PC-3 (cell line): ENCODE measurements at regions not wholly inside any gene's neighbourhood (a gene's known extent, or its start where the extent isn't known, plus 50 kb on each side); places are given as distances from the start of the nearest gene placed in this dataset.

Source experiments
- ATAC-seq: fragments of 200-7000 bp; cut with Tn5 transposase; 2 replicates; pipeline ENCODE4 v1.9.1; 2020; ENCODE audit warnings: mild to moderate bottlenecking, moderate library complexity
- BruUV-seq: library from RNA; stranded (reverse); fragments of 400-500 nt; replicated peaks from 2 replicates; lab custom pipeline; 2021; lab: Mats Ljungman, UMichigan
- CTCF ChIA-PET: fragments of 300-600 bp; sonication (Branson Sonifier 250); formaldehyde crosslinking; loops from one replicate; lab custom pipeline; 2022; ENCODE audit warnings: antibody characterized with exemption; lab: Charles Lee
- POLR2A ChIA-PET: fragments of 300-600 bp; sonication (Branson Sonifier 250); formaldehyde crosslinking; loops from one replicate; lab custom pipeline; 2022; ENCODE audit warnings: antibody characterized with exemption; ENCODE audit not compliant: unreplicated experiment; lab: Charles Lee
- DNase-seq: peaks from one replicate; pipeline ENCODE4 v3.0.0-alpha.2; 2015
- H2AFZ ChIP-seq: fragments of 300-600 bp; sonication (generic); 2 replicates; pipeline ENCODE4 v1.6.0; 2016; ENCODE audit warnings: antibody characterized with exemption, low read length
- H3F3A ChIP-seq: fragments of 300-600 bp; sonication (generic); one replicate; pipeline ENCODE4 v1.6.0; 2017; ENCODE audit warnings: antibody characterized with exemption, low read length, control low read depth, mild to moderate bottlenecking; ENCODE audit not compliant: unreplicated experiment
- H3K27ac ChIP-seq: fragments of 300-600 bp; sonication (generic); 2 replicates; pipeline ENCODE4 v1.5.1; 2016; ENCODE audit warnings: mild to moderate bottlenecking, low read length
- H3K27me3 ChIP-seq: fragments of 300-600 bp; sonication (generic); 2 replicates; pipeline ENCODE4 v1.6.1; 2016; ENCODE audit warnings: low read length, mixed read lengths
- H3K36me3 ChIP-seq: fragments of 300-600 bp; sonication (generic); 2 replicates; pipeline ENCODE4 v1.6.1; 2016; ENCODE audit warnings: low read depth, mixed run types, low read length, mixed read lengths
- H3K4me1 ChIP-seq: fragments of 300-600 bp; sonication (generic); 2 replicates; pipeline ENCODE4 v1.5.1; 2016; ENCODE audit warnings: low read length; ENCODE audit not compliant: insufficient read depth
- H3K4me2 ChIP-seq: fragments of 300-600 bp; sonication (generic); 2 replicates; pipeline ENCODE4 v1.6.0; 2016; ENCODE audit warnings: low read length
- H3K4me3 ChIP-seq: fragments of 300-600 bp; sonication (generic); 2 replicates; pipeline ENCODE4 v1.5.1; 2016; ENCODE audit warnings: mild to moderate bottlenecking, low read length, mixed read lengths
- H3K79me2 ChIP-seq: fragments of 300-600 bp; sonication (generic); 2 replicates; pipeline ENCODE4 v1.6.1; 2017; ENCODE audit warnings: low read length, mixed read lengths
- H3K9ac ChIP-seq: fragments of 300-600 bp; sonication (generic); 2 replicates; pipeline ENCODE4 v1.6.0; 2016; ENCODE audit warnings: mild to moderate bottlenecking, low read length
- H3K9me2 ChIP-seq: fragments of 300-600 bp; sonication (generic); replicated peaks from 2 replicates; pipeline ENCODE4 v1.6.1; 2016; ENCODE audit warnings: mixed run types, low read length, mixed read lengths
- H3K9me3 ChIP-seq: fragments of 300-600 bp; sonication (generic); 2 replicates; pipeline ENCODE4 v1.6.1; 2016; ENCODE audit warnings: low read length, mixed read lengths
- H4K20me1 ChIP-seq: fragments of 300-600 bp; sonication (generic); 2 replicates; pipeline ENCODE4 v1.6.1; 2016; ENCODE audit warnings: low read length, mixed read lengths
- EZH2 ChIP-seq: fragments of 300-600 bp; sonication (generic); IDR thresholded peaks from one replicate; pipeline ENCODE4 v1.6.1; 2017; ENCODE audit warnings: antibody characterized with exemption, mild to moderate bottlenecking, low read length; ENCODE audit not compliant: unreplicated experiment
- EZH2phosphoT487 ChIP-seq: fragments of 300-600 bp; sonication (generic); IDR thresholded peaks from 2 replicates; pipeline ENCODE4 v1.6.1; 2018; ENCODE audit warnings: mild to moderate bottlenecking, antibody characterized with exemption, low read length, borderline replicate concordance
- intact Hi-C: fragments of 100-400 bp; cut with micrococcal nuclease; formaldehyde crosslinking; loops from 2 replicates; pipeline ENCODE4 v1.9.0; 2023
- TF ChIP-seq, protein P1 (sequence below): fragments of 300-600 bp; sonication (generic); conservative IDR thresholded peaks from 2 replicates; pipeline ENCODE4 v1.5.1; 2017; ENCODE audit warnings: antibody characterized with exemption, low read depth, mild to moderate bottlenecking, low read length

DNA sequence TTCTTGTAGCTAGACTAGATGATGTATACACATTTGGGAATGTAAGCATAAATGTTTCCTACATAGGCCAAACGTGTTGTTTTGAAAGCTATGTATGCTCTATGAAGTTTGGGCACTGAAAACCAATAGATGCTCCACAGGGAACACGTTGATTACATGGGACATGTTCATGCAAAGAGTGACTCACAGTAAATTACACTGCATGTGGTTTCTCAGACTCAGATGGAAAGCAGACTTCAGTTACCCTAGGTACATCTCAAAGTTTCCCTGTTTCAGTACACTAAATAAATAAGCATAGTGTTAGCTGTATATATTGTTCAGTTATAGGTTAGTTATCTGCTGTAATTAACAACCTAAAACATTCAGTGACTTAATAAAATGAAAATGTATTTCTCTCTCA, 301.9 kb upstream of the RUNX1 start:
- no peak overlapping the region for H2AFZ ChIP-seq
- no peaks in the 10 kb centered on the region for H3K79me2 ChIP-seq
- H3K4me2 ChIP-seq, result no peak overlapping the region
- intact Hi-C loops, result no loop called here
- H3K27ac ChIP-seq, result no peak overlapping the region
- no peaks in the 10 kb centered on the region for H3K27me3 ChIP-seq
- H3K9ac ChIP-seq, result no peak overlapping the region
- DNase-seq (no peak), ATAC-seq (no peak)
- ChIA-PET POLR2A (no interaction called here), CTCF (no interaction called here)
- BruUV-seq, result no TSS peak
- no peak for TF ChIP-seq EZH2
- TF ChIP-seq, protein P1, sequence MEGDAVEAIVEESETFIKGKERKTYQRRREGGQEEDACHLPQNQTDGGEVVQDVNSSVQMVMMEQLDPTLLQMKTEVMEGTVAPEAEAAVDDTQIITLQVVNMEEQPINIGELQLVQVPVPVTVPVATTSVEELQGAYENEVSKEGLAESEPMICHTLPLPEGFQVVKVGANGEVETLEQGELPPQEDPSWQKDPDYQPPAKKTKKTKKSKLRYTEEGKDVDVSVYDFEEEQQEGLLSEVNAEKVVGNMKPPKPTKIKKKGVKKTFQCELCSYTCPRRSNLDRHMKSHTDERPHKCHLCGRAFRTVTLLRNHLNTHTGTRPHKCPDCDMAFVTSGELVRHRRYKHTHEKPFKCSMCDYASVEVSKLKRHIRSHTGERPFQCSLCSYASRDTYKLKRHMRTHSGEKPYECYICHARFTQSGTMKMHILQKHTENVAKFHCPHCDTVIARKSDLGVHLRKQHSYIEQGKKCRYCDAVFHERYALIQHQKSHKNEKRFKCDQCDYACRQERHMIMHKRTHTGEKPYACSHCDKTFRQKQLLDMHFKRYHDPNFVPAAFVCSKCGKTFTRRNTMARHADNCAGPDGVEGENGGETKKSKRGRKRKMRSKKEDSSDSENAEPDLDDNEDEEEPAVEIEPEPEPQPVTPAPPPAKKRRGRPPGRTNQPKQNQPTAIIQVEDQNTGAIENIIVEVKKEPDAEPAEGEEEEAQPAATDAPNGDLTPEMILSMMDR, result no peak
- TF ChIP-seq EZH2phosphoT487, result no peak
- no peaks in the 10 kb centered on the region for H3K36me3 ChIP-seq
- no peaks in the 10 kb centered on the region for H3K4me1 ChIP-seq
- H4K20me1 ChIP-seq, result no peaks in the 10 kb centered on the region
- H3K9me2 ChIP-seq, result no peaks in the 10 kb centered on the region
- no peaks in the 10 kb centered on the region for H3K9me3 ChIP-seq
- H3F3A ChIP-seq, result no peaks in the 10 kb centered on the region
- no peak overlapping the region for H3K4me3 ChIP-seq

GRCh38 chr21:35349376-35350080, 300.4 kb upstream of the RUNX1 start:
- H3K9me2 ChIP-seq, result no peaks in the 10 kb centered on the region
- H3K79me2 ChIP-seq, result no peaks in the 10 kb centered on the region
- H3K4me3 ChIP-seq, result no peak overlapping the region
- TF ChIP-seq, protein P1, result no peak
- no peak for TF ChIP-seq EZH2phosphoT487
- no peak for TF ChIP-seq EZH2
- H3K9me3 ChIP-seq, result no peaks in the 10 kb centered on the region
- H3K27me3 ChIP-seq, result no peaks in the 10 kb centered on the region
- no TSS peak for BruUV-seq
- no peaks in the 10 kb centered on the region for H4K20me1 ChIP-seq
- no peak overlapping the region for H3K27ac ChIP-seq
- H3K36me3 ChIP-seq, result no peaks in the 10 kb centered on the region
- no peaks in the 10 kb centered on the region for H3F3A ChIP-seq
- ATAC-seq (no peak), DNase-seq (no peak)
- no peak overlapping the region for H3K4me2 ChIP-seq
- no peaks in the 10 kb centered on the region for H3K4me1 ChIP-seq
- H3K9ac ChIP-seq, result no peak overlapping the region
- no peak overlapping the region for H2AFZ ChIP-seq
- intact Hi-C loops, result no loop called here
- ChIA-PET CTCF (interaction anchor here (0.6 kb wide), 1 partner anchor 490 kb away, joined by 7 read pairs; no protein-coding TSS in a partner anchor), POLR2A (interaction anchor here (0.6 kb wide), 1 partner anchor 72 kb away, joined by 3 read pairs; no protein-coding TSS in a partner anchor)

- Histone ChIP-seq H3K9me3 (no peaks in the 10 kb centered on the region), H3K36me3 (no peaks in the 10 kb centered on the region), H4K20me1 (no peaks in the 10 kb centered on the region), H3K4me2 (no peak overlapping the region), H3K27me3 (no peaks in the 10 kb centered on the region), H3K9ac (no peak overlapping the region), H3K27ac (no peak overlapping the region), H3K4me1 (no peaks in the 10 kb centered on the region), H3K9me2 (no peaks in the 10 kb centered on the region), H2AFZ (no peak overlapping the region), H3K79me2 (no peaks in the 10 kb centered on the region), H3F3A (no peaks in the 10 kb centered on the region), H3K4me3 (no peak overlapping the region)
- CTCF ChIA-PET, result no interaction called here
- intact Hi-C loops, result no loop called here
- ATAC-seq (no peak), DNase-seq (no peak)
- TF ChIP-seq, protein P1, result no peak
- TF ChIP-seq EZH2phosphoT487 (no peak), EZH2 (no peak)
- no TSS peak for BruUV-seq
- POLR2A ChIA-PET, result no interaction called here
These were observed 299.6 kb upstream of the RUNX1 start for GRCh38 chr21:35348686-35349085.
